ENCODE measurements at regions not wholly inside any gene's neighbourhood (a gene's known extent, or its start where the extent isn't known, plus 50 kb on each side); places are given as distances from the start of the nearest gene placed in this dataset.

- Histone ChIP-seq H3K9ac (ENCODE audit: low read depth, low read length) (no peak overlapping the region), H3K27me3 (ENCODE audit: insufficient read depth, low read length, poor library complexity) (no peaks in the 10 kb centered on the region), H3K4me2 (ENCODE audit: insufficient read depth, low read length) (no peak overlapping the region), H3K4me1 (ENCODE audit: insufficient read depth, low read length) (no peaks in the 10 kb centered on the region), H3K4me3 (ENCODE audit: low read depth in 1 of 2, low read length in 2 of 2) (no peak overlapping the region), H3K27ac (ENCODE audit: low read length) (no peak overlapping the region), H3K9me3 (ENCODE audit: insufficient read depth, low read length, severe bottlenecking) (no peaks in the 10 kb centered on the region), H4K20me1 (ENCODE audit: insufficient read depth, low read length) (no peaks in the 10 kb centered on the region), H3K79me2 (ENCODE audit: insufficient read depth, low read length) (no peaks in the 10 kb centered on the region), H3K36me3 (ENCODE audit: insufficient read depth, low read length) (no peaks in the 10 kb centered on the region), H2AFZ (ENCODE audit: low read depth, low read length) (no peak overlapping the region)
- TF ChIP-seq EZH2 (IDR thresholded peaks at IDR 0.05; ENCODE audit: borderline replicate concordance, low read depth, low read length, severe bottlenecking) (no peak), CTCF (IDR thresholded peaks at IDR 0.05; ENCODE audit: borderline replicate concordance, extremely low read depth, low read length, poor library complexity, severe bottlenecking) (no peak)
- ATAC-seq (ENCODE audit: insufficient read depth, low read depth) (no peak), DNase-seq (no peak)
Measured at GRCh38 chr6:88442737-88443136, 276.6 kb upstream of the CNR1 start.

DNA sequence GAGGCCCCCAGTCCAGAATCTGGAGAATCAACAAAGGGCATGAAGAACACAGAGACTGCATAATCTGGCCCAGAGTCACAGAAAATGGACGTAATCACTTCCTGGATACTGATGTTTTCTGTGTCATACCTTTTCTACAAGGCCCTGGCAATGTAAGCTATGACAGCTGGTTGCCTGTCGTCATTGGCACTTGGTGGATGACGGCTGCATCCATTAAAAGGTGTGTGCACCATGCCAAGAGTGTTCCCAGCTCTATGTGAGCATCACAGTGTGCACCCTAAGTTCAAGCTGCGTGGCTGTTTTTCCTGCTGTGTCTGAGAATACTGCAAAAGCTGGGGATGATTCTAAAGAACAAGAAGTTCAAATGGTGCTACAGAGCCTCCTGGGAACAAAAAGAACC lies 275.2 kb upstream of the CNR1 start:
- no peaks in the 10 kb centered on the region for H4K20me1 ChIP-seq (ENCODE audit: insufficient read depth, low read length)
- DNase-seq (no peak), ATAC-seq (ENCODE audit: insufficient read depth, low read depth) (no peak)

DNA sequence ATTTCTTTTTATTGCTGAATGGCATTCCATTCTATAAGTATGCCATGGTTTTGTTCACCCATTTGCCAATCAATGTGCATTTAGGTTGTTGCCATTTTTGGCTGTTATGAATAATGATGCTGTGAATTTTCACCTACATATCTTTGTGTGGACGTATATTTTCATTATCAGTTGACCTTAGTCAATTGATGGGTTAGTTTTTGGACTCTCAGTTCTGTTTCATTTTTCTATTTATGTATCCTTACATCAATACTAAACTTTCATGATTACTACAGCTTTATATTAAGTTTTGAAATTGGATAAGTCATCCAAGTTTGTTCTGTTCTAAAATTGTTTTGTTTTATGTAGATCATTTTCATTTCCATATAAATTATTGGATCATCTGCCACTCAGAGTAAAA lies 261.9 kb upstream of the CNR1 start:
- Histone ChIP-seq H3K27me3 (ENCODE audit: insufficient read depth, low read length, poor library complexity) (peaks cover 2% of the 10 kb centered on the region), H3K4me1 (ENCODE audit: insufficient read depth, low read length) (no peaks in the 10 kb centered on the region), H2AFZ (ENCODE audit: low read depth, low read length) (no peak overlapping the region), H3K79me2 (ENCODE audit: insufficient read depth, low read length) (no peaks in the 10 kb centered on the region), H3K36me3 (ENCODE audit: insufficient read depth, low read length) (no peaks in the 10 kb centered on the region), H3K27ac (ENCODE audit: low read length) (no peak overlapping the region), H3K9ac (ENCODE audit: low read depth, low read length) (no peak overlapping the region), H3K4me3 (ENCODE audit: low read depth in 1 of 2, low read length in 2 of 2) (no peak overlapping the region), H3K9me3 (ENCODE audit: insufficient read depth, low read length, severe bottlenecking) (no peaks in the 10 kb centered on the region), H4K20me1 (ENCODE audit: insufficient read depth, low read length) (no peaks in the 10 kb centered on the region), H3K4me2 (ENCODE audit: insufficient read depth, low read length) (no peak overlapping the region)
- TF ChIP-seq CTCF (IDR thresholded peaks at IDR 0.05; ENCODE audit: borderline replicate concordance, extremely low read depth, low read length, poor library complexity, severe bottlenecking) (no peak), EZH2 (IDR thresholded peaks at IDR 0.05; ENCODE audit: borderline replicate concordance, low read depth, low read length, severe bottlenecking) (no peak)
- ATAC-seq (ENCODE audit: insufficient read depth, low read depth): no peak
- no peak for DNase-seq

More for the DNA sequence above, 275.2 kb upstream of the CNR1 start:
- no peaks in the 10 kb centered on the region for H3K4me1 ChIP-seq (ENCODE audit: insufficient read depth, low read length)
- H3K9ac ChIP-seq (ENCODE audit: low read depth, low read length): no peak overlapping the region
- no peak for TF ChIP-seq CTCF (IDR thresholded peaks at IDR 0.05; ENCODE audit: borderline replicate concordance, extremely low read depth, low read length, poor library complexity, severe bottlenecking)
- TF ChIP-seq EZH2 (IDR thresholded peaks at IDR 0.05; ENCODE audit: borderline replicate concordance, low read depth, low read length, severe bottlenecking): no peak
- no peak overlapping the region for H3K4me3 ChIP-seq (ENCODE audit: low read depth in 1 of 2, low read length in 2 of 2)
- no peaks in the 10 kb centered on the region for H3K27me3 ChIP-seq (ENCODE audit: insufficient read depth, low read length, poor library complexity)
- no peaks in the 10 kb centered on the region for H3K9me3 ChIP-seq (ENCODE audit: insufficient read depth, low read length, severe bottlenecking)
- H3K4me2 ChIP-seq (ENCODE audit: insufficient read depth, low read length): no peak overlapping the region
- H2AFZ ChIP-seq (ENCODE audit: low read depth, low read length): no peak overlapping the region
- H3K27ac ChIP-seq (ENCODE audit: low read length): no peak overlapping the region
- H3K36me3 ChIP-seq (ENCODE audit: insufficient read depth, low read length): no peaks in the 10 kb centered on the region
- no peaks in the 10 kb centered on the region for H3K79me2 ChIP-seq (ENCODE audit: insufficient read depth, low read length)

GRCh38 chr6:88426005-88426404 lies 259.9 kb upstream of the CNR1 start:
- H3K36me3 ChIP-seq (ENCODE audit: insufficient read depth, low read length): no peaks in the 10 kb centered on the region
- H3K27me3 ChIP-seq (ENCODE audit: insufficient read depth, low read length, poor library complexity): peaks cover 2% of the 10 kb centered on the region
- H3K4me1 ChIP-seq (ENCODE audit: insufficient read depth, low read length): no peaks in the 10 kb centered on the region
- TF ChIP-seq EZH2 (IDR thresholded peaks at IDR 0.05; ENCODE audit: borderline replicate concordance, low read depth, low read length, severe bottlenecking) (no peak), CTCF (IDR thresholded peaks at IDR 0.05; ENCODE audit: borderline replicate concordance, extremely low read depth, low read length, poor library complexity, severe bottlenecking) (no peak)
- H3K4me3 ChIP-seq (ENCODE audit: low read depth in 1 of 2, low read length in 2 of 2): no peak overlapping the region
- DNase-seq (no peak), ATAC-seq (ENCODE audit: insufficient read depth, low read depth) (no peak)
- H4K20me1 ChIP-seq (ENCODE audit: insufficient read depth, low read length): no peaks in the 10 kb centered on the region
- H3K4me2 ChIP-seq (ENCODE audit: insufficient read depth, low read length): no peak overlapping the region
- H2AFZ ChIP-seq (ENCODE audit: low read depth, low read length): no peak overlapping the region
- H3K27ac ChIP-seq (ENCODE audit: low read length): no peak overlapping the region
- H3K9ac ChIP-seq (ENCODE audit: low read depth, low read length): no peak overlapping the region
- no peaks in the 10 kb centered on the region for H3K79me2 ChIP-seq (ENCODE audit: insufficient read depth, low read length)
- H3K9me3 ChIP-seq (ENCODE audit: insufficient read depth, low read length, severe bottlenecking): no peaks in the 10 kb centered on the region

Data from DND-41 (cell line).